ENCODE measurements at regions not wholly inside any gene's neighbourhood (a gene's known extent, or its start where the extent isn't known, plus 50 kb on each side); places are given as distances from the start of the nearest gene placed in this dataset.

- intact Hi-C loops (cut with micrococcal nuclease) = no loop called here
- no peaks in the 10 kb centered on the region for H3K36me3 Mint-ChIP-seq (ENCODE audit: low read depth)
- no peaks in the 10 kb centered on the region for H3K9me3 Mint-ChIP-seq
- no peak for DNase-seq (ENCODE audit: low spot score)
- peaks cover 15% of the 10 kb centered on the region for H3K27me3 Mint-ChIP-seq (ENCODE audit: low read depth)
- H3K4me3 Mint-ChIP-seq (ENCODE audit: low read depth) = no peak overlapping the region
- no peaks in the 10 kb centered on the region for H3K4me1 Mint-ChIP-seq (ENCODE audit: low read depth)
- no peak overlapping the region for H3K27ac Mint-ChIP-seq
Observed at GRCh38 chr15:98127586-98127985, 167.1 kb downstream of the ARRDC4 start.

GRCh38 chr15:98131924-98132323, 171.4 kb downstream of the ARRDC4 start:
- Mint-ChIP-seq H3K4me3 (ENCODE audit: low read depth) (no peak overlapping the region), H3K4me1 (ENCODE audit: low read depth) (peaks cover under 1% of the 10 kb centered on the region), H3K27ac (no peak overlapping the region), H3K9me3 (no peaks in the 10 kb centered on the region), H3K36me3 (ENCODE audit: low read depth) (no peaks in the 10 kb centered on the region), H3K27me3 (ENCODE audit: low read depth) (peaks cover 20% of the 10 kb centered on the region)
- no peak for DNase-seq (ENCODE audit: low spot score)
- intact Hi-C loops (cut with micrococcal nuclease) = no loop called here

GRCh38 chr15:98134905-98135304, 174.4 kb downstream of the ARRDC4 start:
- H3K36me3 Mint-ChIP-seq (ENCODE audit: low read depth) = no peaks in the 10 kb centered on the region
- intact Hi-C loops (cut with micrococcal nuclease) = no loop called here
- H3K27me3 Mint-ChIP-seq (ENCODE audit: low read depth) = peaks cover 15% of the 10 kb centered on the region
- H3K4me1 Mint-ChIP-seq (ENCODE audit: low read depth) = peaks cover 10% of the 10 kb centered on the region
- no peak overlapping the region for H3K4me3 Mint-ChIP-seq (ENCODE audit: low read depth)
- DNase-seq (ENCODE audit: low spot score) = no peak
- H3K9me3 Mint-ChIP-seq = no peaks in the 10 kb centered on the region
- no peak overlapping the region for H3K27ac Mint-ChIP-seq

- Mint-ChIP-seq H3K4me1 (ENCODE audit: low read depth) (peaks cover 11% of the 10 kb centered on the region), H3K27me3 (ENCODE audit: low read depth) (peaks cover 2% of the 10 kb centered on the region), H3K9me3 (no peaks in the 10 kb centered on the region), H3K4me3 (ENCODE audit: low read depth) (no peak overlapping the region), H3K27ac (no peak overlapping the region), H3K36me3 (ENCODE audit: low read depth) (no peaks in the 10 kb centered on the region)
- no peak for DNase-seq (ENCODE audit: low spot score)
- intact Hi-C loops (cut with micrococcal nuclease) = no loop called here
Observed at GRCh38 chr15:98138910-98139309, 178.4 kb downstream of the ARRDC4 start.

GRCh38 chr15:98139337-98139736, 178.8 kb downstream of the ARRDC4 start:
- H3K36me3 Mint-ChIP-seq (ENCODE audit: low read depth) = no peaks in the 10 kb centered on the region
- no peak for DNase-seq (ENCODE audit: low spot score)
- H3K9me3 Mint-ChIP-seq = no peaks in the 10 kb centered on the region
- no peak overlapping the region for H3K4me3 Mint-ChIP-seq (ENCODE audit: low read depth)
- intact Hi-C loops (cut with micrococcal nuclease) = no loop called here
- peaks cover 11% of the 10 kb centered on the region for H3K4me1 Mint-ChIP-seq (ENCODE audit: low read depth)
- no peaks in the 10 kb centered on the region for H3K27me3 Mint-ChIP-seq (ENCODE audit: low read depth)
- no peak overlapping the region for H3K27ac Mint-ChIP-seq

GRCh38 chr15:98142572-98142971, 182.1 kb downstream of the ARRDC4 start:
- Mint-ChIP-seq H3K9me3 (no peaks in the 10 kb centered on the region), H3K4me1 (ENCODE audit: low read depth) (peaks cover 8% of the 10 kb centered on the region), H3K4me3 (ENCODE audit: low read depth) (no peak overlapping the region), H3K27me3 (ENCODE audit: low read depth) (peaks cover 7% of the 10 kb centered on the region), H3K36me3 (ENCODE audit: low read depth) (no peaks in the 10 kb centered on the region), H3K27ac (no peak overlapping the region)
- no peak for DNase-seq (ENCODE audit: low spot score)
- intact Hi-C loops (cut with micrococcal nuclease) = no loop called here

GRCh38 chr15:98143116-98143515, 182.6 kb downstream of the ARRDC4 start:
- Mint-ChIP-seq H3K27ac (no peak overlapping the region), H3K4me1 (ENCODE audit: low read depth) (peaks cover 8% of the 10 kb centered on the region), H3K27me3 (ENCODE audit: low read depth) (peaks cover 10% of the 10 kb centered on the region), H3K4me3 (ENCODE audit: low read depth) (no peak overlapping the region), H3K9me3 (no peaks in the 10 kb centered on the region), H3K36me3 (ENCODE audit: low read depth) (no peaks in the 10 kb centered on the region)
- intact Hi-C loops (cut with micrococcal nuclease) = no loop called here
- no peak for DNase-seq (ENCODE audit: low spot score)

- intact Hi-C loops (cut with micrococcal nuclease) = no loop called here
- Mint-ChIP-seq H3K4me1 (ENCODE audit: low read depth) (peaks cover 4% of the 10 kb centered on the region), H3K9me3 (no peaks in the 10 kb centered on the region), H3K27me3 (ENCODE audit: low read depth) (peaks cover 20% of the 10 kb centered on the region), H3K36me3 (ENCODE audit: low read depth) (no peaks in the 10 kb centered on the region), H3K27ac (no peak overlapping the region), H3K4me3 (ENCODE audit: low read depth) (no peak overlapping the region)
- DNase-seq (ENCODE audit: low spot score) = no peak
Observed at GRCh38 chr15:98144388-98144787, 183.9 kb downstream of the ARRDC4 start.

- no peaks in the 10 kb centered on the region for H3K36me3 Mint-ChIP-seq (ENCODE audit: low read depth)
- intact Hi-C loops (cut with micrococcal nuclease) = no loop called here
Observed at GRCh38 chr15:98146031-98146820, 185.7 kb downstream of the ARRDC4 start.

GRCh38 chr15:98147415-98147814, 186.9 kb downstream of the ARRDC4 start:
- H3K9me3 Mint-ChIP-seq = no peaks in the 10 kb centered on the region
- H3K4me3 Mint-ChIP-seq (ENCODE audit: low read depth) = no peak overlapping the region
- H3K27ac Mint-ChIP-seq = no peak overlapping the region
- intact Hi-C loops (cut with micrococcal nuclease) = no loop called here
- H3K27me3 Mint-ChIP-seq (ENCODE audit: low read depth) = peaks cover 40% of the 10 kb centered on the region
- H3K36me3 Mint-ChIP-seq (ENCODE audit: low read depth) = no peaks in the 10 kb centered on the region
- H3K4me1 Mint-ChIP-seq (ENCODE audit: low read depth) = no peaks in the 10 kb centered on the region
- no peak for DNase-seq (ENCODE audit: low spot score)

More at GRCh38 chr15:98146031-98146820, 185.7 kb downstream of the ARRDC4 start:
- DNase-seq (ENCODE audit: low spot score) = no peak
- no peak overlapping the region for H3K27ac Mint-ChIP-seq
- H3K4me3 Mint-ChIP-seq (ENCODE audit: low read depth) = no peak overlapping the region
- H3K4me1 Mint-ChIP-seq (ENCODE audit: low read depth) = no peaks in the 10 kb centered on the region
- H3K27me3 Mint-ChIP-seq (ENCODE audit: low read depth) = peaks cover 33% of the 10 kb centered on the region
- H3K9me3 Mint-ChIP-seq = no peaks in the 10 kb centered on the region

GRCh38 chr15:98150084-98150483, 189.6 kb downstream of the ARRDC4 start:
- intact Hi-C loops (cut with micrococcal nuclease) = no loop called here
- no peak for DNase-seq (ENCODE audit: low spot score)
- Mint-ChIP-seq H3K9me3 (no peaks in the 10 kb centered on the region), H3K36me3 (ENCODE audit: low read depth) (no peaks in the 10 kb centered on the region), H3K4me1 (ENCODE audit: low read depth) (no peaks in the 10 kb centered on the region), H3K27me3 (ENCODE audit: low read depth) (peaks cover 58% of the 10 kb centered on the region), H3K4me3 (ENCODE audit: low read depth) (no peak overlapping the region), H3K27ac (no peak overlapping the region)

GRCh38 chr15:98150536-98150935, 190.0 kb downstream of the ARRDC4 start:
- Mint-ChIP-seq H3K4me1 (ENCODE audit: low read depth) (no peaks in the 10 kb centered on the region), H3K36me3 (ENCODE audit: low read depth) (no peaks in the 10 kb centered on the region), H3K27me3 (ENCODE audit: low read depth) (peaks cover 62% of the 10 kb centered on the region), H3K27ac (no peak overlapping the region), H3K9me3 (no peaks in the 10 kb centered on the region), H3K4me3 (ENCODE audit: low read depth) (no peak overlapping the region)
- DNase-seq (ENCODE audit: low spot score) = no peak
- intact Hi-C loops (cut with micrococcal nuclease) = no loop called here

- Mint-ChIP-seq H3K4me3 (ENCODE audit: low read depth) (no peak overlapping the region), H3K36me3 (ENCODE audit: low read depth) (no peaks in the 10 kb centered on the region), H3K27me3 (ENCODE audit: low read depth) (peaks cover 64% of the 10 kb centered on the region), H3K27ac (no peak overlapping the region), H3K9me3 (no peaks in the 10 kb centered on the region), H3K4me1 (ENCODE audit: low read depth) (no peaks in the 10 kb centered on the region)
- DNase-seq (ENCODE audit: low spot score) = no peak
- intact Hi-C loops (cut with micrococcal nuclease) = no loop called here
Observed at GRCh38 chr15:98151096-98151495, 190.6 kb downstream of the ARRDC4 start.
